Uterus (tissue), 2 donors: ENCODE measurements at regions not wholly inside any gene's neighbourhood (a gene's known extent, or its start where the extent isn't known, plus 50 kb on each side); places are given as distances from the start of the nearest gene placed in this dataset.

Experiments
- CTCF ChIP-seq, 4 experiments: fragments of 200-600 bp in 2 of 4; fragments of 450-650 bp in 2 of 4; sonication (generic) in 2 of 4; IDR thresholded peaks; one replicate each; pipeline ENCODE4 v1.5.1; 2016 to 2019; ENCODE audit warnings: antibody characterized with exemption in 4 of 4, mild to moderate bottlenecking in 2 of 4, moderate library complexity in 1 of 4
- POLR2A ChIP-seq, 2 donors: fragments of 450-650 bp; IDR thresholded peaks; one replicate each; pipeline ENCODE4 v1.6.1; 2016; ENCODE audit warnings: antibody characterized with exemption in 2 of 2, mild to moderate bottlenecking in 1 of 2, moderate library complexity in 1 of 2

GRCh38 chr14:61861320-61861865, 99.2 kb downstream of the SNAPC1 start:
- no peak for TF ChIP-seq CTCF (IDR thresholded peaks at IDR 0.05)
- no peak for TF ChIP-seq POLR2A (IDR thresholded peaks at IDR 0.05)
